GM19397 (cell line): ENCODE measurements at regions not wholly inside any gene's neighbourhood (a gene's known extent, or its start where the extent isn't known, plus 50 kb on each side); places are given as distances from the start of the nearest gene placed in this dataset.

Experiments
- ATAC-seq: cut with Tn5 transposase; IDR thresholded peaks from one replicate; pipeline ENCODE4 v1.9.1; 2021; ENCODE audit warnings: mild to moderate bottlenecking, moderate library complexity; ENCODE audit not compliant: unreplicated experiment

- ATAC-seq = no peak
Observed at GRCh38 chr15:95910643-95911212, 419.8 kb upstream of the NR2F2 start.

DNA sequence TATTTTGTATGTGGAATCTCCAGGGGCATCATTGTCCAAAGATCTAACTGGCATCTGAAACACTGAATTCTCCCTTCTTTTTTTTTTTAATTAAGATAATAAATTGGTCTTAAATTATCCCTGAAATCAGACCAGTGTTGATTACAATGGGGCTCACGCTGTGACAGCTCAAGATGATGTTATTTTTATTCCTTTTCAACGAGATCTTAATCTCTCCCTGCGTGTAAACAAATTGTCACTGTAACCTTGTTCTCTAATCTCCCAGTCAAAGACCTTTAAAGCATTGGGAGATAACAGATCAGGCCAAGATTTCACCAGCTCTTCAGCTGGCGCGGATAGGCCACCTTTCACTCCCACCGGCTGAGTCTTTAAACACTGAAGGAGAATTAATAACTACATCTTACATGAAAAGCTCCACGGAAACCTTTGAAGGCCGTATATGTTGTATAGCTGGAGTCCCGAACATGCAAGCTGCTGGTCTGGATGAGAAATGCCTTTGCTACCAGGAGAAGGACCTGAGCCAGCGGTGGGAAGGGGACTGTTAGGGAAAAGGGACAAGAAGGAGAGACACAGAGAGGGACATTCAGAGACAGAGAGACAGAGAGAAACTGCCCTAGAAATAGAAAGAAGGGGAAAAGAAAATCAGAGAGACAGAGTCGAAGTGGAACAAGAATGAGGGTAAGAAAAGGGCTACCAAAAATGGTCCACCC, 418.8 kb upstream of the NR2F2 start:
- ATAC-seq = no peak

GRCh38 chr15:95912280-95912625, 418.2 kb upstream of the NR2F2 start:
- no peak for ATAC-seq

DNA sequence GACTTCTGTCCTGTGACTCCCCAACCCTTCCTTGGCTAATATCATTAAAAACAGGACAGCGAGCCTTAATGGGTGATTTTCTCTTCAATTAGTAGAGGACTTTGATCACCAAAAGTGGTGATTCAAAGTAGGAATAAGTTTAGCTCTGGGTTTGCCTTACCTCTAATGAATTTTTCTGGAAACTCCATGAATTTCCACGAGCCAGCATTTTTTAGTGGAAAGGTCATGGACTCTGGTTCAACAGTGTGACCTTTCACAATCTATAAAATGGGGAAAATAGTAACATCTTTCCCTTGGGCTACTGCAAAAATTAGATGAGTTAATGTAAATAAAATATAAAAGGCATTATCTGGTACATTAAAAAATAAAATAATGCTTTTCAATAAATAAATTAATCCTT, 417.8 kb upstream of the NR2F2 start:
- no peak for ATAC-seq

DNA sequence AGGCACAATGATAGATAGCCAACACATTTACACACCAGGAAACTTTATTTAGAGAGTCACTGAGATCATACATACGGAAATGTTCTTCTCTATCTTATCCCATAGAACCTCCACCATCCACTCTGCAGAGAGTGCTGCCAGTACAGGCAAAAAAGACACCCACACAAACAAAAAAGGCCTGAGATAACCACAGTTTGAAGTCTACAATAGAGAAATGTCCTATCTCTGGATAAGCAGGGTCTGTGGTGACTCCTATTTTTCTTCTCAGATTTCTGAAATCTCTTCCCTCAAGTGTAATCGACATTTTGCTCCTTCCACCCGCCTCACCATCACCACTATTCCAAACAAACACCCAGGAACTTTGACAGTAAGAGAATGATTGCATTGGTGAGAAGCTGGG, 413.9 kb upstream of the NR2F2 start:
- no peak for ATAC-seq

GRCh38 chr15:95918525-95918924, 412.0 kb upstream of the NR2F2 start:
- no peak for ATAC-seq

DNA sequence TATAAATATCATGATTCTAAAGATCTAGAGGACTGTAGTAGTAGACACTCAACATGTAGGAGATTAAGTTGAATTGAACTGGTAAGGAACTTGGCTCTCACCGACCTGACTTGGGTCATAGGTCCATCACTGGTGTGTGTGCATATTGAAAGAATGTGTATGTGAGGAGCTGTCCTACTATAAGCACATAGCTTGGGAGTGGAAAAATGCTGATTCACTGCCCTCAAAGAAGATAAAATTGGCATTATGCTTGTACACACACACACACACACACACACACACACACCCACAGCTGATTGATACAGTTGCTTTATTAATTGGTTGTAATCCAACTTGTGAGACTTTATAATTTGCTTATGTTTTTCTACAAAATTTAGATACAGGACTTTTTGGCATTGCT, 411.0 kb upstream of the NR2F2 start:
- no peak for ATAC-seq

- ATAC-seq = no peak
Observed at GRCh38 chr15:95921404-95921803, 409.1 kb upstream of the NR2F2 start.

GRCh38 chr15:95922431-95922830, 408.1 kb upstream of the NR2F2 start:
- no peak for ATAC-seq

- ATAC-seq = no peak
Observed at GRCh38 chr15:95923792-95924191, 406.7 kb upstream of the NR2F2 start.

- ATAC-seq = peak; percentile 7
Observed at GRCh38 chr15:95928822-95929221, 401.7 kb upstream of the NR2F2 start.

GRCh38 chr15:95929232-95929846, 401.2 kb upstream of the NR2F2 start:
- ATAC-seq = peak; percentile 98

- no peak for ATAC-seq
Observed at GRCh38 chr15:95930659-95931375, 399.7 kb upstream of the NR2F2 start.

- ATAC-seq = no peak
Observed at GRCh38 chr15:95931619-95932018, 398.9 kb upstream of the NR2F2 start.

DNA sequence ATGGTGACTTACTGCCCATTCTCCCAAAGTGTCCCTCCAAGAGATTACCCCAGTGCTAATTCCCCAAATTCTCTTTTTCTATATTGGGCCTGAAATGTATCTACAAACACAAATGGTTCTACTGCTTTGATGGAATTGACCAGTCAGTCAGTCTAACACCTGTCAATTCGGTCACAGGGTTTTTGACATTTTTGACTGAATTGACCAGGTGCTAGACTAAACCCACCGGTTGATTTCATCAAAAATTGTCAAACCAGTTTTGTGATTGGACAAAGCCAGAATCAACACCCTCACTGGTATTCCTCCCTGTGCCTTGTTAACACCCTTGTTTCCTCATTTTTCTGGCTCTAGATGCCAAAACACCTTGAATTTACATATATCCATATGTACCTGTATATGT, 398.4 kb upstream of the NR2F2 start:
- no peak for ATAC-seq

DNA sequence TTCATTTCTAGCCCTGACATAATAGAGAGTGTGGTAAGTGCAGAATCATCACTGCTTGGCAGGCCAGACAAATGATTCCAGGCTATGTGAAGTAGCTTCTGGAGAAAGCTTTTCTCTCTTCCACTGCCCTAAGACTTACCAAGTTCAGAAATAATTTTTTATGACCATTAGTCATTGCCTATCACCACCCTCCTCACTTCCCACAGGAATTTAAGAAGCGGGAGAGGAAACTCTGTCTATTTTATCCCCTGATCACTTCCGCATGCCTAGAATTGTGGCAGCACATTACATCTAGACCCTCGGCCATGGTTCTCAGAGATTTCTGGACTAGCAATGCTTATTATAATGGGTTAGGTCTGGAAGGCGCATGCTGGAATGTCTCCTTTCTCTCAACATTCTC, 397.8 kb upstream of the NR2F2 start:
- ATAC-seq = no peak

- no peak for ATAC-seq
Observed at GRCh38 chr15:95935852-95936251, 394.6 kb upstream of the NR2F2 start.

DNA sequence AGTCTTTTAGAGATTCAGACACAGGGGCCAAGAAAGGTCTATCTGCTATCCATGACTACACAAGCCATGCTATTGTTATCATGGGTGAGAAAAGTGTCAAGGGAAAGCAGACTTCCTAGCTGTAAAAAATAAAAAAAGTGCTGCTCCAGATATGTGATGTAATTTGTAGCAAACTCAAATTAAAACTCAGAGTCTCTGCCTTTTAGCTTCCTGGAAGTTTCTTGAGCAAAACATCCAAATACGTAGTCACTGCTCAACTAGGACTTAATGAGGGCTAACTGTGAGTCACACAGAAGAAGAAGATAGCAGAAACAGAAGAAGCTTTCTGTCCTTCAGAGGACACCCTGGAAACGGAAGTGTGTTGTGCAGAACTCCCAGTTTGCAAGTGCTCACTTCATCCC, 393.4 kb upstream of the NR2F2 start:
- no peak for ATAC-seq

- ATAC-seq = no peak
Observed at GRCh38 chr15:95940431-95940985, 390.0 kb upstream of the NR2F2 start.

GRCh38 chr15:95944193-95944592, 386.3 kb upstream of the NR2F2 start:
- no peak for ATAC-seq

GRCh38 chr15:95944661-95945255, 385.7 kb upstream of the NR2F2 start:
- ATAC-seq = no peak
